Endodermal cell (in vitro differentiated cells): ENCODE measurements at regions not wholly inside any gene's neighbourhood (a gene's known extent, or its start where the extent isn't known, plus 50 kb on each side); places are given as distances from the start of the nearest gene placed in this dataset.

Source experiments
- DNase-seq: peaks from one replicate; pipeline ENCODE4 v3.0.0-alpha.2; 2017
- H3K27ac ChIP-seq: 2 replicates; pipeline ENCODE4 v1.5.1; 2013; ENCODE audit warnings: mild to moderate bottlenecking, low read depth, low read length, moderate library complexity
- H3K27me3 ChIP-seq: 2 replicates; pipeline ENCODE4 v1.6.1; 2013; ENCODE audit warnings: mild to moderate bottlenecking, low read length, moderate library complexity; ENCODE audit not compliant: insufficient read depth, control insufficient read depth, poor library complexity, severe bottlenecking
- H3K36me3 ChIP-seq: 2 replicates; pipeline ENCODE4 v1.7.0; 2013; ENCODE audit warnings: mild to moderate bottlenecking, low read length, moderate library complexity; ENCODE audit not compliant: control insufficient read depth, insufficient read depth
- H3K4me1 ChIP-seq: one replicate; pipeline ENCODE4 v1.7.0; 2013; ENCODE audit warnings: low read length; ENCODE audit not compliant: control insufficient read depth, insufficient read depth
- H3K4me3 ChIP-seq: 2 replicates; pipeline ENCODE4 v1.5.1; 2013; ENCODE audit warnings: mild to moderate bottlenecking, low read length, moderate library complexity
- H3K9ac ChIP-seq: 2 replicates; pipeline ENCODE4 v1.6.1; 2013; ENCODE audit warnings: mild to moderate bottlenecking, low read length, moderate library complexity; ENCODE audit not compliant: poor library complexity, severe bottlenecking; ENCODE audit errors: extremely low read depth
- H3K9me3 ChIP-seq: 2 replicates; pipeline ENCODE4 v1.6.1; 2013; ENCODE audit warnings: mild to moderate bottlenecking, low read length, moderate library complexity; ENCODE audit not compliant: control insufficient read depth
- H3K27ac Mint-ChIP-seq: 2 replicates; pipeline ENCODE4 v1.8.0; 2020; ENCODE audit warnings: mixed read lengths
- H3K27me3 Mint-ChIP-seq: 2 replicates; pipeline ENCODE4 v1.8.0; 2021; ENCODE audit warnings: mild to moderate bottlenecking, mixed read lengths; ENCODE audit not compliant: insufficient read depth
- H3K36me3 Mint-ChIP-seq: 2 replicates; pipeline ENCODE4 v1.8.0; 2020; ENCODE audit warnings: low read depth, mixed read lengths
- H3K4me1 Mint-ChIP-seq: 2 replicates; pipeline ENCODE4 v1.8.0; 2020; ENCODE audit warnings: mixed read lengths
- H3K4me3 Mint-ChIP-seq: 2 replicates; pipeline ENCODE4 v1.8.0; 2020; ENCODE audit warnings: mild to moderate bottlenecking, moderate library complexity, mixed read lengths
- H3K9me3 Mint-ChIP-seq: 2 replicates; pipeline ENCODE4 v1.8.0; 2020; ENCODE audit warnings: mild to moderate bottlenecking, mixed read lengths
- CTCF ChIP-seq: fragments of 200-600 bp; sonication (generic); conservative IDR thresholded peaks from 2 replicates; pipeline ENCODE4 v1.5.0; 2021; ENCODE audit warnings: antibody characterized with exemption, mild to moderate bottlenecking
- WGBS, 2 experiments: methylation state at CpG; one replicate each; pipeline versions ENCODE4 v1.1.5 to v1.1.7; 2013; ENCODE audit warnings: missing lambda C conversion rate in 2 of 2, mixed read lengths in 1 of 2; ENCODE audit not compliant: insufficient coverage in 1 of 2, insufficient read length in 1 of 2; 5-methylcytosine and 5-hydroxymethylcytosine counted together

- H3K27ac ChIP-seq, result no peak overlapping the region
- no peaks in the 10 kb centered on the region for H3K9me3 ChIP-seq
- Mint-ChIP-seq H3K4me3 (no peak overlapping the region), H3K9me3 (no peaks in the 10 kb centered on the region), H3K4me1 (no peaks in the 10 kb centered on the region), H3K27ac (no peak overlapping the region), H3K27me3 (no peaks in the 10 kb centered on the region), H3K36me3 (no peaks in the 10 kb centered on the region)
- H3K36me3 ChIP-seq, result no peaks in the 10 kb centered on the region
- TF ChIP-seq CTCF, result no peak
- no peaks in the 10 kb centered on the region for H3K4me1 ChIP-seq
- H3K4me3 ChIP-seq, result no peak overlapping the region
- no peak overlapping the region for H3K9ac ChIP-seq
- no peaks in the 10 kb centered on the region for H3K27me3 ChIP-seq
- no peak for DNase-seq
Measured at GRCh38 chr9:99712214-99712613, 109.5 kb upstream of the NR4A3 start.

DNA sequence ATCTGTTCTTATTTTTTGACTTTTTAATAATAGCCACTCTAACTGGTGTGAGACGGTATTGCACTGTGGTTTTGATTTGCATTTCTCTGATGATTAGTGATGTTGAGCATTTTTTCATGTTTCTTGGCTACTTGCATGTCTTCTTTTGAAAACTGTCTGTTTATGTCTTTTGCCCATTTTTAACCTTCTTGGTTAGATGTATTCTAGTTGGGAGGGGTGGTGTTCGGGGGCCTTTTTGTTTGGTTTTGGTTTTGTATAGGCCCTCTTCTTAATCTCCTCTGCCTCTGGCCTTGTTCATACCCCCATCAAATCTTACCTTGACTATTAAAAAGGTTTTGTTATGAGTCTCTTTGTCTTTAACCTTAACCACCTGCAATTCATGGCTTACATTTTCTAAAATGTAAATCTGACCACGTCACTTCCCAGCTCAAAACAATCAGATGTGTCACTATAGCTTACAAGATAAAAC, 107.8 kb upstream of the NR4A3 start:
- no peaks in the 10 kb centered on the region for H3K27me3 Mint-ChIP-seq
- WGBS, 2 experiments, result 93 to 100% methylated on average over 1 to 2 of the region's 3 CpGs

GRCh38 chr9:99718631-99719030, 103.1 kb upstream of the NR4A3 start:
- Mint-ChIP-seq H3K9me3 (peaks cover 9% of the 10 kb centered on the region), H3K4me1 (peaks cover 6% of the 10 kb centered on the region), H3K4me3 (no peak overlapping the region), H3K36me3 (no peaks in the 10 kb centered on the region), H3K27ac (no peak overlapping the region), H3K27me3 (no peaks in the 10 kb centered on the region)
- Histone ChIP-seq H3K27me3 (no peaks in the 10 kb centered on the region), H3K36me3 (no peaks in the 10 kb centered on the region), H3K9ac (no peak overlapping the region), H3K4me3 (no peak overlapping the region), H3K9me3 (no peaks in the 10 kb centered on the region), H3K4me1 (peaks cover 4% of the 10 kb centered on the region), H3K27ac (no peak overlapping the region)
- DNase-seq, result no peak
- TF ChIP-seq CTCF, result no peak

More for the DNA sequence above, 107.8 kb upstream of the NR4A3 start:
- Histone ChIP-seq H3K27me3 (no peaks in the 10 kb centered on the region), H3K27ac (no peak overlapping the region), H3K4me1 (no peaks in the 10 kb centered on the region), H3K36me3 (no peaks in the 10 kb centered on the region), H3K4me3 (no peak overlapping the region), H3K9ac (no peak overlapping the region), H3K9me3 (no peaks in the 10 kb centered on the region)
- TF ChIP-seq CTCF, result no peak
- Mint-ChIP-seq H3K36me3 (no peaks in the 10 kb centered on the region), H3K27ac (no peak overlapping the region), H3K9me3 (no peaks in the 10 kb centered on the region), H3K4me1 (no peaks in the 10 kb centered on the region), H3K4me3 (no peak overlapping the region)
- no peak for DNase-seq
